Loucy (cell line): ENCODE measurements at regions not wholly inside any gene's neighbourhood (a gene's known extent, or its start where the extent isn't known, plus 50 kb on each side); places are given as distances from the start of the nearest gene placed in this dataset.

Source experiments
- CTCF ChIP-seq: fragments of 200-600 bp; sonication (generic); conservative IDR thresholded peaks from 2 replicates; pipeline ENCODE4 v1.5.1; 2014; ENCODE audit warnings: mild to moderate bottlenecking, antibody characterized with exemption, low read length
- EZH2phosphoT487 ChIP-seq: fragments of 200-600 bp; IDR thresholded peaks from 2 replicates; pipeline ENCODE4 v1.6.1; 2018; ENCODE audit warnings: antibody characterized with exemption, mild to moderate bottlenecking, moderate library complexity, borderline replicate concordance

- TF ChIP-seq CTCF = no peak
- TF ChIP-seq EZH2phosphoT487 = no peak
Observed at GRCh38 chr14:65878586-65878985, 466.1 kb downstream of the FUT8 start.
